ENCODE measurements at regions not wholly inside any gene's neighbourhood (a gene's known extent, or its start where the extent isn't known, plus 50 kb on each side); places are given as distances from the start of the nearest gene placed in this dataset.

- DNase-seq, result no peak
Observed at GRCh38 chr10:28054228-28054860, 55.5 kb upstream of the ODAD2 start.

GRCh38 chr10:28049286-28049685, 50.4 kb upstream of the ODAD2 start:
- DNase-seq, result no peak

Data from right forelimb (tissue), 1 donor.